Neural progenitor cell (in vitro differentiated cells): ENCODE measurements at regions not wholly inside any gene's neighbourhood (a gene's known extent, or its start where the extent isn't known, plus 50 kb on each side); places are given as distances from the start of the nearest gene placed in this dataset.

Source experiments
- CTCF ChIP-seq: fragments of 200-600 bp; sonication (generic); IDR thresholded peaks from 2 replicates; pipeline ENCODE4 v1.5.1; 2017; ENCODE audit warnings: antibody characterized with exemption, mild to moderate bottlenecking
- EZH2 ChIP-seq: fragments of 200-600 bp; sonication (generic); IDR thresholded peaks from 2 replicates; pipeline ENCODE4 v1.6.1; 2017; ENCODE audit warnings: antibody characterized with exemption, mild to moderate bottlenecking, moderate library complexity
- EZH2phosphoT487 ChIP-seq: fragments of 200-600 bp; sonication (generic); IDR thresholded peaks from 2 replicates; pipeline ENCODE4 v1.6.1; 2017; ENCODE audit warnings: antibody characterized with exemption

DNA sequence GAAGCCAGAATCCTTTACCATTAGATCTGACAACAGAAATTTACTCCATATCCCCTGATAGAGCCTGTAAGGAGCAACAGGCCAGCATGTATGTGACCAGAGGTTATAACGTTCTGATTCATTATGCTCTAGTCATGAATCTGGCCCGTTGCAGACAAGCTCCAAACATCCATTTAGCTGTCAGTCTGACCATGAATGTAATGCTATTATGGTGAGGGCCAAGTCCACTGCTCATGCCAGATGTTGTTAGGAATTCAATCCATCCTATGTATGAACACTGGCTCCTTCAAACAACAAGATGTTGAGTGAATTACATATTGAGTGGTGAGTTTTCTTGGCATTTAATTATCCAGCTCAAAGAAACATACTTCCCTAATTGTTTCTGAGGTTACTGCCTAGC, 610.1 kb upstream of the ANKRD30A start:
- no peak for TF ChIP-seq CTCF
- TF ChIP-seq EZH2 = no peak
- TF ChIP-seq EZH2phosphoT487 = no peak
